ENCODE measurements at regions not wholly inside any gene's neighbourhood (a gene's known extent, or its start where the extent isn't known, plus 50 kb on each side); places are given as distances from the start of the nearest gene placed in this dataset.

DNA sequence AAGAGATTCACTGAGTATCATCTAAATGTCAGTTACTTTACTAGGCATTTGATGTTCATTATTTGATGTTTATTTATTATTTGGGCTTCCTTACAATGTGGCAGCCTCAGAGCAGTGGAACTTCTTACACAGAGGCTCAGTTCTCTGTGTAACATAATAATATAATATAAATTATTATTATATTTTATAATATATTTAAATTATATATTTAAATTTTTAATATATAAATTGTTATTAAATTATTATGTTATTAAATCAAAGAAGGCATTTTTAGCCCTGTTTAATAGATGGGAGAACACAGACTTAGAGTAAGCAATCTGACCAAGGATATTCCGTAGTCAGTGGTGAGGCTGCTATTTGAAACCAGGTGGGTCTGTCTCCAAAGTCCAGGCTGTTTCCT lies 315.3 kb upstream of the SKOR2 start:
- TF ChIP-seq, protein P1, sequence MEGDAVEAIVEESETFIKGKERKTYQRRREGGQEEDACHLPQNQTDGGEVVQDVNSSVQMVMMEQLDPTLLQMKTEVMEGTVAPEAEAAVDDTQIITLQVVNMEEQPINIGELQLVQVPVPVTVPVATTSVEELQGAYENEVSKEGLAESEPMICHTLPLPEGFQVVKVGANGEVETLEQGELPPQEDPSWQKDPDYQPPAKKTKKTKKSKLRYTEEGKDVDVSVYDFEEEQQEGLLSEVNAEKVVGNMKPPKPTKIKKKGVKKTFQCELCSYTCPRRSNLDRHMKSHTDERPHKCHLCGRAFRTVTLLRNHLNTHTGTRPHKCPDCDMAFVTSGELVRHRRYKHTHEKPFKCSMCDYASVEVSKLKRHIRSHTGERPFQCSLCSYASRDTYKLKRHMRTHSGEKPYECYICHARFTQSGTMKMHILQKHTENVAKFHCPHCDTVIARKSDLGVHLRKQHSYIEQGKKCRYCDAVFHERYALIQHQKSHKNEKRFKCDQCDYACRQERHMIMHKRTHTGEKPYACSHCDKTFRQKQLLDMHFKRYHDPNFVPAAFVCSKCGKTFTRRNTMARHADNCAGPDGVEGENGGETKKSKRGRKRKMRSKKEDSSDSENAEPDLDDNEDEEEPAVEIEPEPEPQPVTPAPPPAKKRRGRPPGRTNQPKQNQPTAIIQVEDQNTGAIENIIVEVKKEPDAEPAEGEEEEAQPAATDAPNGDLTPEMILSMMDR (IDR thresholded peaks at IDR 0.05; ENCODE audit: low read depth, low read length, missing control alignments): no peak
- no peak overlapping the region for H3K27ac ChIP-seq
- no peaks in the 10 kb centered on the region for H3K36me3 ChIP-seq (replicated peaks)
- DNase-seq: no peak
- no peak overlapping the region for H3K4me3 ChIP-seq (ENCODE audit: low read depth, low read length)
- no peaks in the 10 kb centered on the region for H3K27me3 ChIP-seq (replicated peaks)
- in situ Hi-C loops (cut with HindIII; ENCODE audit: low pct_ligation_motif_present, low sequenced_read_pairs): no loop called here

DNA sequence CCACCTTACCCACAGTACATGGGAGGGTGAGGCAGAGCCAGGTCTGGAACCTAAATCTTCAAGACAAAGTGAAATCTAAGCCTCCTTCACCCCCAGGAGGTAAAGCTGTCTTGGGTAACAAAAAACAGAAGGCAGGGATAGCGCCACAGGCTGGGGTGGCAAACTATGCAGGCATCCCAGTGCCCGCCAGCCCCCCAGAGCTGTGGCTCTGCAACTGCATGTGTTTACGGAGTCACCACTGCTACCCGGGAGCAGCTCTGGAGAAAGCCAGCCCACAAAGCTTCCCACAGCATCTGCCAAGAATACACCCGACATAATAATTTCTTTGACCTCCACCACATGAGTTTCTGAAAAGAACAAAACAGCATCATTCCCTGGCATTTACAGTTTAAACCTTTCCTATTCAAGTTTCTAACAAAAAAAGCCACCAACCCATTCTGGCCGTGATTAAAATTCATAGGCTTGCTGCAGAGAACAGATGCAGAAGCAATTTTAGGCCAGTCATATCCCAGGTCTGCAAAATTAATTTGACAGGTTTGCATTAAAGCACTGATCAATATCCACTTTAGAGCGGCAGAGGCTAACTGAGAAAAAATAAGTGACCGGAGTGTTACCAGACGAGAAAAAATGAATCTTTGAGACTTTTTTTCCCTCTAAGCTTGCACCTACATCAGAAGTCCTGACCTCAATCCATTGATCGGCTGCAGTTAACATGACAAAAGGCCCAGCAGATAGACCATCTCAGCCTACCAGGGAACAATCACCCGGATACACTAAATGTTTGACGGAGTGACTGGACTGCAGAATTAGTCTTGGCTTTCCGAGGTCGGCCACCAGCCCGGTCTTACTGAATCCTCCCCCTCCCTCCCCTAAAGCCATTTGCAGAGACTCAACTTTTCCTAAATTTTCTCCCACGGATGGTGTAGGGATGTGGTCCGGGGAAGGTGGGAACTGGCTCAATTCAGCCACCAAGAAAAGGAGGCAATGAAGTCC lies 309.6 kb upstream of the SKOR2 start:
- TF ChIP-seq, protein P1 (IDR thresholded peaks at IDR 0.05; ENCODE audit: low read depth, low read length, missing control alignments): no peak
- Histone ChIP-seq H3K27ac (no peak overlapping the region), H3K4me3 (ENCODE audit: low read depth, low read length) (no peak overlapping the region), H3K36me3 (replicated peaks) (no peaks in the 10 kb centered on the region), H3K27me3 (replicated peaks) (no peaks in the 10 kb centered on the region)
- DNase-seq: no peak
- in situ Hi-C loops (cut with HindIII; ENCODE audit: low pct_ligation_motif_present, low sequenced_read_pairs): no loop called here

DNA sequence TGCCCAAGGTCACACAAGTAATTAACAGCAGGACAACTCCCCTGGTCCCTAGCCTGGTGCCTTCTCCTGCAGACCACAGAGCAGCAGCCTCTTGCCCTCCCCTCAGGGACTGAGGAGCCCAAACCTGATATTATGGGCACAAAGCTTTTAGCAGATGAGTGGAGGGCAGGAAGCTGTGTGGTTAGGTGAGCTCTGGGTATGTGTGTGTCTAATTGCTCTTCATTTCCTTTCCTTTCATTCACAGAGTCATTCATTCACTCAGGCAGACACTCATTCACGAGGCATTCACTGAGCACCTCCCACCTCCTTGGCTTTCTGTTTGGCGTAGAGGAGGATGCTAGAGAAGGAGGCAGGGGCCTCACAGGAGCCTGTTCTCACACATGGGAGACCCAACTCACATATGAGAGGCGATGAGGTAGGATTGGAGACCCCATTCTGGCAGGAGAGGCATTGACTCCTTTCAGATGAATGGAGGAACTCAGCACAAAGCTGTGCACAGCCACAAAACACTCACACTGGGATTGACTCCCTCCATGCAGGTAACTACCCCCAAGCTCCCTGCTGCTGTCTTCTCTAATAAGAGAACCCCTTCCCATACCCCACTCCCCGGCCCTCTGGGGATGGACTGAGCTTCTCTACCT lies 306.8 kb upstream of the SKOR2 start:
- H3K27me3 ChIP-seq (replicated peaks): no peaks in the 10 kb centered on the region
- H3K4me3 ChIP-seq (ENCODE audit: low read depth, low read length): no peak overlapping the region
- TF ChIP-seq, protein P1 (IDR thresholded peaks at IDR 0.05; ENCODE audit: low read depth, low read length, missing control alignments): no peak
- H3K27ac ChIP-seq: no peak overlapping the region
- in situ Hi-C loops (cut with HindIII; ENCODE audit: low pct_ligation_motif_present, low sequenced_read_pairs): no loop called here
- DNase-seq: no peak
- no peaks in the 10 kb centered on the region for H3K36me3 ChIP-seq (replicated peaks)

DNA sequence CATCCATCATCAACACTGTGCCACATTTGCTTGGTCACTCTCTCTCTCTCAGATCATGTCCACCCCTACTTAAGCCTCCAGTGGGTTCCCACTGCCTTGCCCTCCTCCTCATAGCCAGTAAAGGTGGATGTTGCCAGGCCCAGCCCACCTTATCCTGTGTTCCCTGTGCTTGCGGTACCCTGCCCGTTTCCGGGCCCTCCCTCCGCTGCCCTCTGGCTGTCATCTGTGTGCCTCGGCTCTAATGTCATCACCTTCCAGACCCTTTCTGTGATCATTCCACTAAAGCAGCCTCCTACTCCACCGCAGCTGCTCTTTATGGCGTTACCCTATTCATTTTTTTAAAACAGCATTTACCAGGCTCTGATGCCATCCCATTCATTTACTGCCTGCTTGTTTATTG lies 305.7 kb upstream of the SKOR2 start:
- H3K36me3 ChIP-seq (replicated peaks): no peaks in the 10 kb centered on the region
- TF ChIP-seq, protein P1 (IDR thresholded peaks at IDR 0.05; ENCODE audit: low read depth, low read length, missing control alignments): no peak
- no peak for DNase-seq
- no peak overlapping the region for H3K4me3 ChIP-seq (ENCODE audit: low read depth, low read length)
- no peak overlapping the region for H3K27ac ChIP-seq
- in situ Hi-C loops (cut with HindIII; ENCODE audit: low pct_ligation_motif_present, low sequenced_read_pairs): no loop called here
- no peaks in the 10 kb centered on the region for H3K27me3 ChIP-seq (replicated peaks)

DNA sequence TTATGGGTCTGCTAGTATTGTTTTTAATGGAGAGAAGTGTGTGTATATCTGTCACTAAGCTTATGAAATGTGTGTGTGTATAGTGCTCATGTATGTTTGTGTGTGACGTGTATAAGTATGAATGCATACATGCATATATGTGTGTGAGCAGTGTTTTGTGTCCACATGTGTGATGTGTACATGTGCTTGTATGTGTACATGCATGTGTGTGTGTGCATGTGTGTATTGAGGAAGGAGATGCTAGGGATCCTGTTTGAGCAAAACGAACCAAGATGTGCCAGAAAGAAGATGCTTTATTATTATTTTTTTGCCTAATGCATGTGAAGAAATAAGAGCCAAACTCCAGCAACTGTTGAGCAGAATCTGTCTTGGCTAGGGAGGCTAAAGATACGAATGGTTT lies 301.3 kb upstream of the SKOR2 start:
- DNase-seq: no peak
- no peak overlapping the region for H3K4me3 ChIP-seq (ENCODE audit: low read depth, low read length)
- no peaks in the 10 kb centered on the region for H3K36me3 ChIP-seq (replicated peaks)
- H3K27ac ChIP-seq: no peak overlapping the region
- TF ChIP-seq, protein P1 (IDR thresholded peaks at IDR 0.05; ENCODE audit: low read depth, low read length, missing control alignments): no peak
- H3K27me3 ChIP-seq (replicated peaks): no peaks in the 10 kb centered on the region
- in situ Hi-C loops (cut with HindIII; ENCODE audit: low pct_ligation_motif_present, low sequenced_read_pairs): no loop called here
